ENCODE measurements at regions not wholly inside any gene's neighbourhood (a gene's known extent, or its start where the extent isn't known, plus 50 kb on each side); places are given as distances from the start of the nearest gene placed in this dataset.

GRCh38 chr9:29882767-29883166, 2309.5 kb upstream of the C9orf72 start:
- TF ChIP-seq CTCF (IDR thresholded peaks at IDR 0.05), result no peak
- no peak for TF ChIP-seq POLR2A (IDR thresholded peaks at IDR 0.05)

Data from right lobe of liver (tissue), 4 donors.